Stimulated activated naive CD8-positive, alpha-beta T cell treated with anti-CD3 and anti-CD28 coated beads, Interleukin-15, amount 100 ng/mL, for 72 hours (primary cell): ENCODE measurements at regions not wholly inside any gene's neighbourhood (a gene's known extent, or its start where the extent isn't known, plus 50 kb on each side); places are given as distances from the start of the nearest gene placed in this dataset.
A peak's percentile ranks its signal among the peaks of the same experiment; 100 is the strongest.

Experiments
- ATAC-seq: fragments of 150-1000 bp; cut with Tn5 transposase; 2 replicates; pipeline ENCODE4 v1.10.0; 2021; ENCODE audit warnings: mild to moderate bottlenecking, moderate library complexity
- DNase-seq, 2 donors: peaks; one replicate each; pipeline ENCODE4 v3.0.0; 2021 to 2022
- H3K27ac Mint-ChIP-seq, 2 donors: one replicate each; pipeline ENCODE4 v1.8.0; 2022; ENCODE audit warnings: mild to moderate bottlenecking in 2 of 2, mixed read lengths in 2 of 2, moderate library complexity in 2 of 2
- H3K27me3 Mint-ChIP-seq: one replicate; pipeline ENCODE4 v1.8.0; 2022; ENCODE audit warnings: mixed read lengths
- H3K4me1 Mint-ChIP-seq: one replicate; pipeline ENCODE4 v1.8.0; 2022; ENCODE audit warnings: mild to moderate bottlenecking, mixed read lengths
- H3K4me3 Mint-ChIP-seq, 2 donors: one replicate each; pipeline ENCODE4 v1.8.0; 2022; ENCODE audit warnings: mild to moderate bottlenecking in 2 of 2, mixed read lengths in 2 of 2, moderate library complexity in 1 of 2
- H3K9me3 Mint-ChIP-seq, 2 donors: one replicate each; pipeline ENCODE4 v1.8.0; 2022; ENCODE audit warnings: mixed read lengths in 2 of 2

- Mint-ChIP-seq H3K9me3 (peaks cover 4 to 11% of the 10 kb centered on the region in 2 donors), H3K27me3 (no peaks in the 10 kb centered on the region), H3K4me1 (no peaks in the 10 kb centered on the region), H3K4me3 (no peak overlapping the region), H3K27ac (peak overlapping the region in 1 of 2 donors; percentile 53)
- ATAC-seq (no peak), DNase-seq (no peak)
Measured at GRCh38 chr20:54860716-54861115, 385.3 kb downstream of the DOK5 start.

DNA sequence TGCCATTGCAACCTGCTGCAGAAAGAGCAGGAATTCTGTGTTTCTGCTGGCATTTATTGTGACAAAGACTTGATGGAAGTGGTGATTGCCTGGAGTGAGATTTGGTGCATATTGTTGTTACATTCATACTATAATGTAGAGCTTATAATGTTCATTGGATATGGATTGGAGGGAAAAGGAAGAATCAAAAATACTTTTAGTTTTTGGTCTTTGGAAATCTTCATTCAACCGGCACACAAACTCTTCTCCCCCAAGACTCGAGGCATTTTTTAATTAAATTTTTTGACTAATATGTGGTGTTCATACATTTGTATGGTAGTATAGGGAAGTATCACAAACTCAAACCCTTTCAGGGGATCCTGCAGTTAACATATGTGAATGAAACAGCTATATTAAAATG, 380.8 kb downstream of the DOK5 start:
- H3K27ac Mint-ChIP-seq: no peak overlapping the region
- no peaks in the 10 kb centered on the region for H3K4me1 Mint-ChIP-seq
- DNase-seq (no peak), ATAC-seq (no peak)
- no peaks in the 10 kb centered on the region for H3K27me3 Mint-ChIP-seq
- no peak overlapping the region for H3K4me3 Mint-ChIP-seq
- peaks cover 0 to 11% of the 10 kb centered on the region in 2 donors for H3K9me3 Mint-ChIP-seq

GRCh38 chr20:54849741-54850140, 374.3 kb downstream of the DOK5 start:
- Mint-ChIP-seq H3K4me1 (no peaks in the 10 kb centered on the region), H3K9me3 (no peaks in the 10 kb centered on the region), H3K4me3 (no peak overlapping the region), H3K27ac (no peak overlapping the region), H3K27me3 (no peaks in the 10 kb centered on the region)
- ATAC-seq (no peak), DNase-seq (no peak)

- H3K4me1 Mint-ChIP-seq: no peaks in the 10 kb centered on the region
- no peaks in the 10 kb centered on the region for H3K9me3 Mint-ChIP-seq
- no peak for DNase-seq
- no peak overlapping the region for H3K27ac Mint-ChIP-seq
- no peaks in the 10 kb centered on the region for H3K27me3 Mint-ChIP-seq
- no peak for ATAC-seq
- no peak overlapping the region for H3K4me3 Mint-ChIP-seq
Measured at GRCh38 chr20:54848984-54849538, 373.7 kb downstream of the DOK5 start.

DNA sequence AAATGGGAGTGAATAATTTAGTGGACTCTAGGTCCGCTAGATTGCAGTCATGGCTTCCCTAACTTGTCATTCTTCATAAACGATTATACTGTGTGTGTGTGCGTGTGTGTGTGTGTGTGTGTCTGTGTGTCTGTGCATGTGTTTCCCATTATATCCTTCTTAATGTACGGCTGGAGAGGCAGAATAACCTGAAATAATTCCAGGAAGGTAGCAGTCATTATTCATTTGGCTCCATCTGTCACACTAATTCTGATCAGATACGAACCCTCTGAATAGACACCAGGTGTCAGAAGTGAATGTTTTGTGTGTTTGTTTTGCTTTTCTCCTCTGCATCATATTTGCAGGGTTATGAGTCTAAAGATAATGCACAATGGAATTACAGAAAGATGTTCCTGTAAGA, 372.9 kb downstream of the DOK5 start:
- Mint-ChIP-seq H3K4me1 (no peaks in the 10 kb centered on the region), H3K27me3 (no peaks in the 10 kb centered on the region), H3K9me3 (no peaks in the 10 kb centered on the region), H3K4me3 (no peak overlapping the region), H3K27ac (no peak overlapping the region)
- no peak for ATAC-seq
- DNase-seq: no peak

- H3K27me3 Mint-ChIP-seq: no peaks in the 10 kb centered on the region
- H3K4me3 Mint-ChIP-seq: no peak overlapping the region
- no peak for ATAC-seq
- no peaks in the 10 kb centered on the region for H3K9me3 Mint-ChIP-seq
- no peak overlapping the region for H3K27ac Mint-ChIP-seq
- DNase-seq: no peak
- no peaks in the 10 kb centered on the region for H3K4me1 Mint-ChIP-seq
Measured at GRCh38 chr20:54846948-54847347, 371.6 kb downstream of the DOK5 start.

GRCh38 chr20:54844346-54844745, 369.0 kb downstream of the DOK5 start:
- ATAC-seq (no peak), DNase-seq (no peak)
- H3K4me3 Mint-ChIP-seq: no peak overlapping the region
- no peaks in the 10 kb centered on the region for H3K4me1 Mint-ChIP-seq
- H3K27ac Mint-ChIP-seq: no peak overlapping the region
- no peaks in the 10 kb centered on the region for H3K9me3 Mint-ChIP-seq
- H3K27me3 Mint-ChIP-seq: no peaks in the 10 kb centered on the region

GRCh38 chr20:54843865-54844264, 368.5 kb downstream of the DOK5 start:
- DNase-seq: no peak
- no peaks in the 10 kb centered on the region for H3K27me3 Mint-ChIP-seq
- ATAC-seq: no peak
- H3K4me3 Mint-ChIP-seq: no peak overlapping the region
- no peaks in the 10 kb centered on the region for H3K9me3 Mint-ChIP-seq
- no peak overlapping the region for H3K27ac Mint-ChIP-seq
- H3K4me1 Mint-ChIP-seq: no peaks in the 10 kb centered on the region

DNA sequence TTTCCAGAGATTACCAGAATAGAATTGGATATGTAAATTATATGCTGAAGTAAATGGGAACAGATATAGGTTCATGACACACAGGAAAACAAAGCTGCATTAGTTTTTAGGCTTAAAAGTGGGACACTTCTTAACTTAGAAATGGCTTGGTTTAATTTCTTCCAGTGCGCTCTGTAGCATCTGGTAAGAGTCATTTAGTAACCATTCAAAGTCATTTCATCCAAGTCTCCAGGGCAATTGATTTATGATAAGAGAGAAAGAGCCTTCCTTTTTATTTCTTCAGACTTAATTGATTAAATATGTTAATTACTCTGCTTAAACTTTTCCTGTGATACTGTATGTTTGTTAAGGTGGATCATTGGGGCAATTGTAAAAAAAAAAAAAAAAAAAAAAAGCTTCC, 368.0 kb downstream of the DOK5 start:
- Mint-ChIP-seq H3K9me3 (no peaks in the 10 kb centered on the region), H3K4me1 (no peaks in the 10 kb centered on the region), H3K4me3 (no peak overlapping the region), H3K27me3 (no peaks in the 10 kb centered on the region), H3K27ac (no peak overlapping the region)
- ATAC-seq: no peak
- no peak for DNase-seq

DNA sequence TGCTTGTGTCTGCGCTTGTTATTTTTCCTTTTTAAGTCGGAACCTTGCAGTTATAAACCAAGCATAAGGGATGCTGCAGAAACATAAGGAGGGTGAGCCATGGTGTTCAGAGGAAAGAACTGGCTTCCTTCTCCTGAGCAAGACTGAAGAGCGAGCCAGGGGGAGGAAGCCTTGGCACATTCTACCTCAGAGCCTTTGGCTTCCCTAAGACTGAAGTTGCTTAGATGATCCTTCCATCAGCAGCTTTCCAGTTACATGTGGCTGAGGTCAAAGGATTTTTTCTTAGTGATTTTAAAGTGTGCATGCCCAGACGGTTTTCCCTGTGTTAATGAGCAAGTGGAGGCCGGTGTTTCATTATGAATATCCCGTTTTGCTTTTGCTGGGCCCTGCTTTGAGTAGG, 363.8 kb downstream of the DOK5 start:
- Mint-ChIP-seq H3K4me1 (no peaks in the 10 kb centered on the region), H3K4me3 (no peak overlapping the region), H3K9me3 (no peaks in the 10 kb centered on the region), H3K27ac (no peak overlapping the region), H3K27me3 (no peaks in the 10 kb centered on the region)
- no peak for DNase-seq
- ATAC-seq: no peak

GRCh38 chr20:54837226-54837625, 361.8 kb downstream of the DOK5 start:
- ATAC-seq (no peak), DNase-seq (no peak)
- Mint-ChIP-seq H3K9me3 (no peaks in the 10 kb centered on the region), H3K4me3 (no peak overlapping the region), H3K27me3 (no peaks in the 10 kb centered on the region), H3K4me1 (no peaks in the 10 kb centered on the region), H3K27ac (no peak overlapping the region)

DNA sequence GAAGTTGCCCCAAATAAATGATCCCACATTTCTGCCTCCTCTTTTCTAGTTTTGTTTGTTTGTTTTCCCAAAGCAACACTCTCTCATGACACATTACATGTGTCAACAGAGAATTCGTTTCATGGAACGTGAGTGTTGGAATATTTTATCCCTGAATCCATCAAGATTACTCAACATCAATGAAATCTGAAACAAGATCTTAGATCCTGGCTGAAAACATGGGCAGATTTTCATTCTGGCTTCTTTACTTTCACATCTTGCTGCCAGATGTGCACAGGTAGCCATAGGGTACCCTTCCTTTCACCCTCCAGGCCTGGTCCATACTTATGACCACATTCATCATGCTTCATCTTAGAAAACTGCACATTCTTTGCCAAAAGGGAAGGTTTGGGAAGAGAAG, 347.0 kb downstream of the DOK5 start:
- Mint-ChIP-seq H3K9me3 (no peaks in the 10 kb centered on the region), H3K27me3 (no peaks in the 10 kb centered on the region), H3K4me3 (no peak overlapping the region), H3K27ac (no peak overlapping the region), H3K4me1 (no peaks in the 10 kb centered on the region)
- DNase-seq: no peak
- no peak for ATAC-seq

- no peaks in the 10 kb centered on the region for H3K27me3 Mint-ChIP-seq
Measured at GRCh38 chr20:54820392-54820791, 345.0 kb downstream of the DOK5 start.

DNA sequence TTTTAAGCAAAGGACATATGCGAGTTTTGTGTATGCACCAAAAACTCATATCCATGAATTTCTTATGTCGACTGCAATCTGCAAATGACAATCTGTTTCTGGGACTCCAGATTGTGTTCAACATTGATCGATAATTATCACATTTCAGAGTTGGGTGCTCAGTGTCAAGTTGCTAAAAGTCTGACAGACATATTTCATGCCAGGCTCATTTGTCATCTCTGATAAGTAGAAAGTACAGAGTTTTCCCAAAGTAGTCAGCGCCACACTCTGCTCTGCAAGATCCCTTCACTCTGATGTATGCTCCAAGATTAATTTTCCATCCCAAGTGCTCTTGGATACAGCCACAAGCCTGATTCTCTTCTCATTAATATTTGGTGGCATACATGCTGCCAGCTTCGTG, 331.1 kb downstream of the DOK5 start:
- DNase-seq (no peak), ATAC-seq (no peak)
- Mint-ChIP-seq H3K27me3 (no peaks in the 10 kb centered on the region), H3K27ac (no peak overlapping the region), H3K4me3 (no peak overlapping the region), H3K4me1 (no peaks in the 10 kb centered on the region), H3K9me3 (no peaks in the 10 kb centered on the region)

More at GRCh38 chr20:54820392-54820791, 345.0 kb downstream of the DOK5 start:
- no peak overlapping the region for H3K27ac Mint-ChIP-seq
- no peaks in the 10 kb centered on the region for H3K4me1 Mint-ChIP-seq
- ATAC-seq: no peak
- H3K9me3 Mint-ChIP-seq: no peaks in the 10 kb centered on the region
- no peak for DNase-seq
- H3K4me3 Mint-ChIP-seq: no peak overlapping the region

DNA sequence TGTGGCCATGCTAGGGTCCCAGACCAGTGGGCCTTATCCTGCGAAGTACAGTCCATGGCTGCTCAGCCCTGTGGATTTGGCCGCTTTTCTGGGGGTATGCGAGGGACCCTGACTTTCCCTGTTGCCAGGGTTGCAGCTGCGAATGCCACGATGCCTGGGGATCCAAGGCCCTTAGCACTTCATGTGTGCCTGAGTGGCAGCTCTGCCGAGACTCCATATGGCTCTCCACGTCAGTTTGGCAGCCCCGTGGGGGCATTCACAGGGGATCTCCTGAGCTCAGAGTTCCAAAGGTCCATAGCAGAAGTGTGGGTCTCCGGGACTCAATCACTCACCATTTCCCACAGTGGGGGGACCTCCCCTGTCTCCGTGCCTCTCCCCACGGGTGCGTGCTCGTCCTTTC, 319.5 kb downstream of the DOK5 start:
- Mint-ChIP-seq H3K27ac (no peak overlapping the region), H3K4me1 (no peaks in the 10 kb centered on the region), H3K4me3 (no peak overlapping the region), H3K9me3 (peaks cover 11 to 21% of the 10 kb centered on the region in 2 donors), H3K27me3 (no peaks in the 10 kb centered on the region)
- no peak for DNase-seq
- ATAC-seq: no peak

DNA sequence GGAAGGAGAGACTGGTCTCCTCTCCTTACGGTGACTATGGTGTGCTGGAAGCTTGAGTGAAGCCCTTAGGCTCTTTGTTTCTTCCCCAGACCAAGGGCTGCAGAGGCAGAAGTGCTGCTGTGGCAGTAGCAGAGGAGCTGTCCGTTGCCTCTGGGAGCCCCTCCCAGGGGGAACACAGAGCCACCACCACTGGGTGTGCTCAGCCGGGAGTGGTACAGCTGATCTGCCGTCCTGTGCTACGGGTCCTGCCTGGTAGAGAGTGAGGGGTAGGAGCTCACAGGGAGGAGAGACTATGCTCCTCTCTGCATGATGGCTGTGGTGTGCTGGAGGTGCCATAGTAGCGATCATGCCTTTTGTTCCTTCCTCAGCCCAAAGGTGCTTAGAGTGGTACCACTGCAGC, 318.7 kb downstream of the DOK5 start:
- H3K9me3 Mint-ChIP-seq: peaks cover 12 to 25% of the 10 kb centered on the region in 2 donors
- ATAC-seq: no peak
- H3K4me1 Mint-ChIP-seq: no peaks in the 10 kb centered on the region
- H3K4me3 Mint-ChIP-seq: no peak overlapping the region
- DNase-seq: no peak
- H3K27me3 Mint-ChIP-seq: no peaks in the 10 kb centered on the region
- no peak overlapping the region for H3K27ac Mint-ChIP-seq

- Mint-ChIP-seq H3K27ac (no peak overlapping the region), H3K27me3 (no peaks in the 10 kb centered on the region), H3K4me3 (no peak overlapping the region), H3K9me3 (peaks cover 17 to 25% of the 10 kb centered on the region in 2 donors), H3K4me1 (no peaks in the 10 kb centered on the region)
- DNase-seq (no peak), ATAC-seq (no peak)
Measured at GRCh38 chr20:54793291-54793992, 318.0 kb downstream of the DOK5 start.
